ENCODE measurements at regions not wholly inside any gene's neighbourhood (a gene's known extent, or its start where the extent isn't known, plus 50 kb on each side); places are given as distances from the start of the nearest gene placed in this dataset.

DNA sequence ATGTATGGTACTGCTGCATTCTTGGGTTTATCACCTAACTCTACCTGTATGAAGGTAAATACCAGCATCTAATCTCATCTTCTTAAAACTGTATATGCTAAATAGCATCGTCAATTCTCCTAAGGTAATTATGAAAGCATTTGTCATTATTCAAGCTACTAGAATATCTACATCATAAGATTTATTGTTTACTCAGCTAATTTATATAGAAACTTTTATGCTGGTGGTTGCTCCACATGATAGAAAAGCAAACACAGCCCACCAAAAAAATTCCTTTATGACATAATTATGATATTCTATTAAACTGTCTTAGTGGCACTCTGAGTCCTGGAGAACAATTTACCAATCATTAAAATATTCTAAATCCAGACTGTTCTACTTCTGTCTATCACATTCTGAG lies 1226.1 kb upstream of the NRXN1 start:
- TF ChIP-seq, protein P1, sequence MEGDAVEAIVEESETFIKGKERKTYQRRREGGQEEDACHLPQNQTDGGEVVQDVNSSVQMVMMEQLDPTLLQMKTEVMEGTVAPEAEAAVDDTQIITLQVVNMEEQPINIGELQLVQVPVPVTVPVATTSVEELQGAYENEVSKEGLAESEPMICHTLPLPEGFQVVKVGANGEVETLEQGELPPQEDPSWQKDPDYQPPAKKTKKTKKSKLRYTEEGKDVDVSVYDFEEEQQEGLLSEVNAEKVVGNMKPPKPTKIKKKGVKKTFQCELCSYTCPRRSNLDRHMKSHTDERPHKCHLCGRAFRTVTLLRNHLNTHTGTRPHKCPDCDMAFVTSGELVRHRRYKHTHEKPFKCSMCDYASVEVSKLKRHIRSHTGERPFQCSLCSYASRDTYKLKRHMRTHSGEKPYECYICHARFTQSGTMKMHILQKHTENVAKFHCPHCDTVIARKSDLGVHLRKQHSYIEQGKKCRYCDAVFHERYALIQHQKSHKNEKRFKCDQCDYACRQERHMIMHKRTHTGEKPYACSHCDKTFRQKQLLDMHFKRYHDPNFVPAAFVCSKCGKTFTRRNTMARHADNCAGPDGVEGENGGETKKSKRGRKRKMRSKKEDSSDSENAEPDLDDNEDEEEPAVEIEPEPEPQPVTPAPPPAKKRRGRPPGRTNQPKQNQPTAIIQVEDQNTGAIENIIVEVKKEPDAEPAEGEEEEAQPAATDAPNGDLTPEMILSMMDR (IDR thresholded peaks at IDR 0.05), result no peak
- TF ChIP-seq POLR2A (IDR thresholded peaks at IDR 0.05), result no peak

Data from suprapubic skin (tissue), 3 donors.